ENCODE measurements at regions not wholly inside any gene's neighbourhood (a gene's known extent, or its start where the extent isn't known, plus 50 kb on each side); places are given as distances from the start of the nearest gene placed in this dataset.

- DNase-seq (ENCODE audit: low read depth): no peak
- H3K4me3 ChIP-seq (ENCODE audit: low read depth, low read length): no peak overlapping the region
- no peak for TF ChIP-seq CTCF (IDR thresholded peaks at IDR 0.05; ENCODE audit: insufficient read depth, low read depth, low read length)
Observed at GRCh38 chr2:139271149-139271548, 491.0 kb upstream of the NXPH2 start.

GRCh38 chr2:139260052-139260430, 479.9 kb upstream of the NXPH2 start:
- no peak for DNase-seq (ENCODE audit: low read depth)
- no peak overlapping the region for H3K4me3 ChIP-seq (ENCODE audit: low read depth, low read length)
- TF ChIP-seq CTCF (IDR thresholded peaks at IDR 0.05; ENCODE audit: insufficient read depth, low read depth, low read length): no peak

GRCh38 chr2:139259422-139260051, 479.3 kb upstream of the NXPH2 start:
- H3K4me3 ChIP-seq (ENCODE audit: low read depth, low read length): no peak overlapping the region
- no peak for DNase-seq (ENCODE audit: low read depth)
- TF ChIP-seq CTCF (IDR thresholded peaks at IDR 0.05; ENCODE audit: insufficient read depth, low read depth, low read length): no peak

- DNase-seq (ENCODE audit: low read depth): no peak
- H3K4me3 ChIP-seq (ENCODE audit: low read depth, low read length): no peak overlapping the region
Observed at GRCh38 chr2:139241286-139241685, 461.1 kb upstream of the NXPH2 start.

GRCh38 chr2:139237023-139237422, 456.8 kb upstream of the NXPH2 start:
- H3K4me3 ChIP-seq (ENCODE audit: low read depth, low read length): no peak overlapping the region
- TF ChIP-seq CTCF (IDR thresholded peaks at IDR 0.05; ENCODE audit: insufficient read depth, low read depth, low read length): no peak
- no peak for DNase-seq (ENCODE audit: low read depth)

More at GRCh38 chr2:139241286-139241685, 461.1 kb upstream of the NXPH2 start:
- TF ChIP-seq CTCF (IDR thresholded peaks at IDR 0.05; ENCODE audit: insufficient read depth, low read depth, low read length): no peak

- H3K4me3 ChIP-seq (ENCODE audit: low read depth, low read length): no peak overlapping the region
- no peak for TF ChIP-seq CTCF (IDR thresholded peaks at IDR 0.05; ENCODE audit: insufficient read depth, low read depth, low read length)
- no peak for DNase-seq (ENCODE audit: low read depth)
Observed at GRCh38 chr2:139230881-139231280, 450.7 kb upstream of the NXPH2 start.

- no peak for DNase-seq (ENCODE audit: low read depth)
- TF ChIP-seq CTCF (IDR thresholded peaks at IDR 0.05; ENCODE audit: insufficient read depth, low read depth, low read length): no peak
- H3K4me3 ChIP-seq (ENCODE audit: low read depth, low read length): no peak overlapping the region
Observed at GRCh38 chr2:139228276-139228675, 448.1 kb upstream of the NXPH2 start.
